Activated naive CD8-positive, alpha-beta T cell treated with anti-CD3 and anti-CD28 coated beads, Interleukin-2, amount 10 ng/mL, durations not matched to agents 7 days and 5 days (primary cell): ENCODE measurements at regions not wholly inside any gene's neighbourhood (a gene's known extent, or its start where the extent isn't known, plus 50 kb on each side); places are given as distances from the start of the nearest gene placed in this dataset.
"Not testable (repeated sequence)": the region's sequence is repeated elsewhere in the genome, so short reads cannot be mapped to it uniquely, and the experiment has no call there.

Source experiments
- ATAC-seq: fragments of 150-1000 bp; cut with Tn5 transposase; one replicate; pipeline ENCODE4 v1.10.0; 2021; ENCODE audit warnings: low read depth, moderate library complexity
- POLR2A ChIA-PET: fragments of 350-600 bp; sonication (Branson Sonifier 250); formaldehyde crosslinking; loops from one replicate; lab custom pipeline; 2021; ENCODE audit warnings: antibody characterized with exemption; lab: Charles Lee
- DNase-seq: peaks from one replicate; pipeline ENCODE4 v3.0.0; 2021
- H3K27ac Mint-ChIP-seq: one replicate; pipeline ENCODE4 v1.8.0; 2022; ENCODE audit warnings: mild to moderate bottlenecking, mixed read lengths
- H3K27me3 Mint-ChIP-seq: one replicate; pipeline ENCODE4 v1.8.0; 2022; ENCODE audit warnings: mild to moderate bottlenecking, moderate library complexity, mixed read lengths
- H3K36me3 Mint-ChIP-seq: one replicate; pipeline ENCODE4 v1.8.0; 2021; ENCODE audit warnings: mild to moderate bottlenecking, mixed read lengths
- H3K4me1 Mint-ChIP-seq: one replicate; pipeline ENCODE4 v1.8.0; 2021; ENCODE audit warnings: mixed read lengths
- H3K4me3 Mint-ChIP-seq: one replicate; pipeline ENCODE4 v1.8.0; 2022; ENCODE audit warnings: mild to moderate bottlenecking, moderate library complexity, mixed read lengths
- H3K9me3 Mint-ChIP-seq: one replicate; pipeline ENCODE4 v1.8.0; 2021; ENCODE audit warnings: mixed read lengths

DNA sequence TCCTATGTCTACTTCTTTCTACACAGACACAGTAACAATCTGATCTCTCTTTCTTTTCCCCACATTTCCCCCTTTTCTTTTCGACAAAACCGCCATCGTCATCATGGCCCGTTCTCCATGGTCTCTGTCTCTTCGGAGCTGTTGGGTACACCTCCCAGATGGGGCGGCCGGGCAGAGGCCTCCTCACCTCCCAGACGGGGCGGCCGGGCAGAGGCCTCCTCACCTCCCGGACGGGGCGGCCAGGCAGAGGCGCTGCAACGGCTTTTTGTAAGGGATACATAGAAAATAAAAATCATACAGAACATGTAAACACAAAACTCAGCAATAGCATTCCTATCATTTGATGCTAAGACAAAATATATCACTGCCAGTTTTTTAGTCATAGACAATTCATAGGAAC lies 57.2 kb upstream of the USP25 start:
- H3K9me3 Mint-ChIP-seq, H3K4me1 Mint-ChIP-seq, H3K36me3 Mint-ChIP-seq, H3K27ac Mint-ChIP-seq, H3K4me3 Mint-ChIP-seq, POLR2A ChIA-PET, H3K27me3 Mint-ChIP-seq, DNase-seq, ATAC-seq: not testable (repeated sequence)

DNA sequence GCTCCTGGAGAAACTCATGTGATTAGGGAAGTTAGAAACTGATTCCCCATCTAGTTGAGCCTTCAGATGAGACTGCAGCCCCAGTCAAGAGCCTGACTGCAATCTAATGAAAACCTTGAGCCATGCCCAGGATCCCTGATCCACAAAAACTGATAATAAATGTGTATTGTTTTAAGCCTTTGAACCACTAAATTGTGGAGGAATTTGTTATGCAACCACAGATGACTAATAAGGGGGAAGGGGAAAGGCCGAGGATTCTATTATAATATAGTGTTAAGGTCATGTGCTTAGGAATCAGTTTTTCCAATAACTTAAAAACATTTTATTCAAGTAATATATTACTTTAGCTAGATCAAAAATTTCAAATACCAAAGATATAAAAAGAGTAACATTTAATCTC lies 52.8 kb upstream of the USP25 start:
- no peak overlapping the region for H3K4me3 Mint-ChIP-seq
- POLR2A ChIA-PET = no interaction called here
- H3K9me3 Mint-ChIP-seq = peaks cover 1% of the 10 kb centered on the region
- no peak for ATAC-seq
- H3K27ac Mint-ChIP-seq = no peak overlapping the region
- no peaks in the 10 kb centered on the region for H3K4me1 Mint-ChIP-seq
- H3K36me3 Mint-ChIP-seq = no peaks in the 10 kb centered on the region
- H3K27me3 Mint-ChIP-seq = no peaks in the 10 kb centered on the region
- DNase-seq = no peak

DNA sequence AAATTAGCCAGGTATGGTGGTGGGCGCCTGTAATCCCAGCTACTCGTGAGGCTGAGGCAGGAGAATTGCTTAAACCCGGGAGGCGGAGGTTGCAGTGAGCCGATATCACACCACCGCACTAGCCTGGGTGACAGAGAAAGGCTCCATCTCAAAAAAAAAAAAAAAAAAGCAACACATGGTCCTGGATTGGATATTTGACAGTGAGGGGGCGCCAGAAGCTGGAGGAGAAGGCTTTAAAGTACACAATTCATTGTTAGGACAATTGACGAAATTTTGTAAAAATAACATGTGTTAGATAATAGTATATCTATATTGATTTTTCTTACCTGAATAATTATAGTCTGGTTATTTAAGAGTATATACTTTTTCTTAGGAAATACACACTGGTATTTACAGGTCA lies 50.2 kb upstream of the USP25 start:
- peaks cover 6% of the 10 kb centered on the region for H3K4me1 Mint-ChIP-seq
- H3K4me3 Mint-ChIP-seq = no peak overlapping the region
- POLR2A ChIA-PET = no interaction called here
- H3K27ac Mint-ChIP-seq = no peak overlapping the region
- DNase-seq = no peak
- H3K27me3 Mint-ChIP-seq = no peaks in the 10 kb centered on the region
- no peaks in the 10 kb centered on the region for H3K36me3 Mint-ChIP-seq
- peaks cover 1% of the 10 kb centered on the region for H3K9me3 Mint-ChIP-seq
- no peak for ATAC-seq
